Stimulated activated CD4-positive, alpha-beta T cell treated with anti-CD3 and anti-CD28 coated beads, Interleukin-2, amount 100 ng/mL, for 24 hours (primary cell): ENCODE measurements at regions not wholly inside any gene's neighbourhood (a gene's known extent, or its start where the extent isn't known, plus 50 kb on each side); places are given as distances from the start of the nearest gene placed in this dataset.
"Not testable (repeated sequence)": the region's sequence is repeated elsewhere in the genome, so short reads cannot be mapped to it uniquely, and the experiment has no call there.

Source experiments
- DNase-seq, 2 donors: peaks; one replicate each; pipeline ENCODE4 v3.0.0-alpha.2; 2020

DNA sequence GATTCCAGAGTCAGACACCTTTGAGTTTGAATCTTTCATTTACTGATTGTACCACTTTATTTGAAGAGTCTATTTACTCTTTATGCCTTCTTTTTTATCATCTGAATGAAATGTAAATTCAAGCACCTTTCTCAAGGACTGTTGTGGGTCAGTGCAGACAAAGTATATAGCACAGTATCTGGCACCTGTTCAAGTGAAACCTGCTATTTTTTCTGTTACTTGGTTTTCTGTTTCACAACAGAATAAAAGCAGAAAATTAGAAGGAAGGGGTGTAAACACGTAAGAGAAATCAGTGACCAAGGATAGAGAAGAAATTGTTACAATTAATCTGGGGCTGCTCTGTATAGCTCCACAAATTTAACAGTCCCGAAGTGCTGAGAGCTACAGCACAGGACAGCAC is 357.4 kb downstream of the RSL24D1 start:
- no peak for DNase-seq

DNA sequence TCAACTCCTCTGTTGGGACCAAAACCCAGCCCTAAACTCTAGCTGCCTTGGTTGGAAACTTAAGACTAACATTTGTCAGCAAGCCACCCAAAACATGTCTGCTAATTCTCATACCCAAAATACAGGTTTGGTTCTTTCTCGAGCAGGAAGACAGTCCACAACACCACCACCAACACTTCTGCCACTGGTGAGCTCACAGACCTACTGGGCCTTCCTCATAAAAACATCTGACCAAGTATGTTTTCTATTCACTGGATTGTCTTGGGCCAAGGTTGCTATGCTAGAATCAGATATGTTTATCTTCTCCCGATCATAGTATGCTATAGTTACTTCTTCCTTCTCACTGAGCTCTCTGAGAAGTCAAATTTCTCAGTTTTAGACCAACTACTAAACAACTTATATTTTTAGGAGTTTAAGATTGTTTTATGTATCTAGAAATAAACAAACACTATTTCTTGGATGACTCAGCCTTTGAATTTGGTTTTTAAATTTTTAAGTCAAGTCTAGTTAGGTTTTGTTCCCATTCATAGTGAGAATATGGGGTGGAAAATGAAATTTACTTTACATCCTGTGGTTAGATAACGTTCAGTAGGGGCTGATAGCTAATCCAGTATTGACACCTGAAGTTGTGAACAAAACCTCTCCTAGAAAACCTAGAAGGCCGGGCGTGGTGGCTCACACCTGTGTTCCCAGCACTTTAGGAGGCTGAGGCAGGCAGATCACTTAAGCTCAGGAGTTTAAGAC is 360.5 kb downstream of the RSL24D1 start:
- DNase-seq: no peak

DNA sequence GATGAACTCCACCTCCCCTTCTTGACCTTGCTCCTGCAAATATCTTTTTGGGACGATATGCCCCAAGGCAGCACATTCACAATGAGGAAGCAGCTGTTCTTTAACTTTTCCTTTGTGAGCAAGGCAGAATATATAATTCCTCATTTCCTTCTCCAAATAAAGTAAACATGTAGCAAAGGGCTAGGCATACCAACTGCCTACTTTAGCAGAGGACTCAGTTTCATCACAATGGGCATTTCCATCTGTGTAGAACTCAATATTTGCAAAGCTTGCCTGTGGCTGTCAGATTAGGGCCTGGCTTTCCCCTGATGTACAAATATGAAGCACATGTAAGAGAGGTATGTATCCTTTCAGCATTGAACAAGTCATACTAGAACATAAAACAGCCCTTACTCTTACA is 366.9 kb downstream of the RSL24D1 start:
- no peak for DNase-seq

DNA sequence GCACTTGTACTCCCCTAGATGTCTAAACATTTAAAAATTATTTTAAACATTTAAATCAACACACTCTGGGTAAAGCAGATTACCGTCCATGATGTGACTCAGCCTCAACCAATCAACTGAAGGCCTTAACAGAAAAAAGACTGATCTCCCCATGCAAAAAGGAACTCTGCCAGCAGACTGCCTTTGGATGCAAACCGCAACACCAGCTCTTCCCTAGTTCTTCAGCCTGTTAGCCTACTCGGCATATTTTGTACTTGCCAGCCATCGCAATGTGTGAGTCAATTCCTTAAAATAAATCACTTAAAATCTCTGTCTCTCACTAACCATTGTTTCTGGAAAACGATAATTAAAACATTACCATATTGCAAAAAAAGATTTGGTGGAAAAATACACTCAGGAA is 375.9 kb downstream of the RSL24D1 start:
- DNase-seq: no peak

DNA sequence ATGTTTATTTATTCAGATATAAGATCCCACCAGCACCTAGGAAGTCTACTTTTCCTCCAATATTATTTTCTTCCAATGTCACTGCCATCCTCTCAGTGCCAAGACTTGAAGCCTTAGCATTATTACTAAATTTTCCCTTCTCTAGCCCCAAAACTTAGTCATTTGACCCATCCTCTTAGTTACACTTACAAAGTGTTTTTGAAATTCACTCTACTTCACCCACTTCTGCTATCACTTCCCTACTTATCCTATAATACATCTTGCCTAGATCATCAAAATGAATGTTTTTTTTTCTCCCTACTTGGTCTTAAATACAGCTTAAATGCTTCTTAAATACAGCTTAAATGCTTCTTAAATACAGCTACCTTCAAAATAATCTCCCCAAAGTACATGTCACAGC is 376.6 kb downstream of the RSL24D1 start:
- no peak for DNase-seq

DNA sequence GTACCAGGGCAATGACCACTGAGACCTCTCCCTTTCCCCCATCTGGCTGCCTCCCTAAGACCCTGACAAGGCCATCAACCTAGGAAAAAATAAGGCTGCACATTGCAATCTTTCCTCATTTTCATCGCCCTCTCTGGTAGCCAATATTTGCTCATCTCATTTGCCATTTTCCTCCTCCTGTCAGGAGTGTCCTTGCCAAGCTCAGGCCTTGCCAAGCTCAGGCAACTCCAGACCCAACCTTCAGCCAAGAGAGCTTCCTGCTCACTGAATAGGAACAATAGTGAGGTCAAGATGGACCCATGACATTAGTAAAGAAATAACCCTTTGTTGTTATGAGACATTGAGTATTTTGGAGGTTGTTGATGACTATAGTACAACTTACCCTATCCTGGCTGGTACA is 380.3 kb downstream of the RSL24D1 start:
- no peak for DNase-seq

DNA sequence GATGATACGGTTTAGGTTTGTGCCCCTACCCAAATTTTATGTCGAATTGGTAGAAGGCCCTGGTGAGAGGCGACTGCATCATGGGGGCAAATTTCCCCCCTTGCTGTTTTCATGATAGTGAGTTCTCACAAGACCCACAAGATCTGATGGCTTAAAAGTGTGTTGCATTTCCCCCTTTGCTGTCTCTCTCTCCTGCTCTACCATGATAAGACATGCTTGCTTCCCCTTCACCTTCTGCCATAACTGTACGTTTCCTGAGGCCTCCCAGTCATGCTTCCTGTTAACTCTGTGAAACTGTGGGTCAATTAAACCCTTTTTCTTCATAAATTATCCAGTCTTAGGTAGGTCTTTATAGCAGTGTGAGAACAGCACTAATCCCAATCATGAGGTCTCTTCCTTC is 381.2 kb downstream of the RSL24D1 start:
- no peak for DNase-seq

DNA sequence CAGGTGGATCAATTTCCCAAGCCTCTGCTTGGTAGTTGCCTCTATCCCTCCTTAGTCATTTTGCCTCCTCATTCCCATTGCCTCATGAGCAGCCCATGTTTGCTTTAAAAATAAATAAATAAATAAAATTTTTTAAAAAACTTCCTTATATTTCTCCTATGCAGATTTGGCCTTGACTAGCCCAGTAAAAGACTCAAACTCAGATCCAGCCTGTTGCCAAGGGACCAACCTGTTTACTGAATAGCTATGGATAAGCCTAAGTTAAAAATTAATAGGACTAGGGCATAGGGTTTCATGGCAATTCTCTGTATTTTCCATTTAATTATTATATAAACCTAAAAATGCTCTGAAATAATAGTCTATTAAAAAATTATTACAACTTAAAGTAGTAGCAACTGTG is 384.4 kb downstream of the RSL24D1 start:
- DNase-seq: no peak

DNA sequence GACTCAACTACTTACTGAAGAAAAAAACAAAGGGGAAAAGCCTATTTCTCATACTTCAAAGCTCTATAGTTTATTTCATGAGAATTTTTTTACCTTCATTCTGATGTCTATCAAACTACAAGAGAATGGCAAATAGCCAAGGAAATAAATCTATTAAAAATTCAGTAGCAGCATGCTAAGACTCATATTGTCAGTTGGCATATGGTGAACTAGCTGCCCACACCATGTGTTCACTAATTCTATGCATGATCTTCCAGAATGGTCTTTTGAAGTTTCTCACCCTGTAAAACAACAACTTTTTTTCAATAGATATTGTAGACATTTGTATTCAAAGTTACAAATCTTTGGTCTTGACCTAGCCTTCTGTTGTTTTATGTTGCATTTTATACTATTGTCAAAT is 386.2 kb downstream of the RSL24D1 start:
- DNase-seq: no peak

DNA sequence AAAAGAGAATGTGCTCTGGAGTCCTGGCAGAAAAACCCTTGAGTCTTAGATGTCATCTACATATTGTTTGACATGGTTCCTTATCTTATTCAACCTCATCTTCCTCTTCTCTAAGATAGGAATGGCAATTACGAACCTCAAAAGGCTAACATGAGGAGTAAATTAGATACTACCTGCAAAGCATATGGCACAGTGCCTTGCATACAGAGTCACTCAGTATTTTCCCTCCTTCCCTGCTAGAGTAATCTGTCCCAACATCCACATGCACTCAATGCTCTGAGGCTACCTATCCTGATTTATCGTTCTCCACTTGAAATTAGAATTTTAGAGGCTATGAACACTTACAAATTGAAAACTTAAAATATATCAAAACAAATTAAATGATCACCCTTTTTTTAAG is 386.7 kb downstream of the RSL24D1 start:
- DNase-seq: no peak

DNA sequence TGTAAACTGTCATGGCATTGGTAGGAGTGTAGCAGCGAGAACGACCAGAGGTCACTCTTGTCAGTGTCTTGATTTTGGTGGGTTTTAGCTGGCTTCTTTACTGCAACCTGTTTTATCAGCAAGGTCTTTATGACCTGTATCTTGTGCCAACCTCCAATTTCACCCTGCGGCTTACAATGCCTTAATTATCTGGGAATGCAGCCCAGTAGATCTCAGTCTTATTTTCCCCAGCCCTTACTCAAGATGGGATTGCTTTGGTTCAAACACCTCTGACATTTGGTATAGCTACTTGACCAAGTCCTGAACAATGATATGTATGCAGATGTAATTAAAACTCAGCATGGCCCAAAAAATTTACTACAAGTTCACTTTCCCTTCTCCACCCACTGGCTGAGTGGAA is 388.4 kb downstream of the RSL24D1 start:
- no peak for DNase-seq

DNA sequence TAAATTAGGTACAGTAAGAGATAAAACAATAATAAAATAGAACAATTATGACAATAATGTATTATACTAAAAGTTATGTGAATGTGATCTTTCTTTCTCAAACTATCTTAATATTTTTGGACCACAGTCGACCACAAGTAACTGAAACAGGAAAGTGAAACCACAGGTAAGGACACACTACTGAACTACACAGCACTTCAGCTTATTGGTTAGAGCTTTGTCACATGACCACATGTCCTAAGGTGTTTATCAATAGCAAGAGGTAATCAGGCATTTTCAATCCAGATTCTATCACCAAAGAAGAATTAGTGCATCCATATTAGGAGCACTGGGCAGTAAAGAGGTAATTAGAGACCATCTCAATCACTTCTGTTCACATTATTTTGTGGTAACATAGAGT is 392.8 kb downstream of the RSL24D1 start:
- DNase-seq: no peak

DNA sequence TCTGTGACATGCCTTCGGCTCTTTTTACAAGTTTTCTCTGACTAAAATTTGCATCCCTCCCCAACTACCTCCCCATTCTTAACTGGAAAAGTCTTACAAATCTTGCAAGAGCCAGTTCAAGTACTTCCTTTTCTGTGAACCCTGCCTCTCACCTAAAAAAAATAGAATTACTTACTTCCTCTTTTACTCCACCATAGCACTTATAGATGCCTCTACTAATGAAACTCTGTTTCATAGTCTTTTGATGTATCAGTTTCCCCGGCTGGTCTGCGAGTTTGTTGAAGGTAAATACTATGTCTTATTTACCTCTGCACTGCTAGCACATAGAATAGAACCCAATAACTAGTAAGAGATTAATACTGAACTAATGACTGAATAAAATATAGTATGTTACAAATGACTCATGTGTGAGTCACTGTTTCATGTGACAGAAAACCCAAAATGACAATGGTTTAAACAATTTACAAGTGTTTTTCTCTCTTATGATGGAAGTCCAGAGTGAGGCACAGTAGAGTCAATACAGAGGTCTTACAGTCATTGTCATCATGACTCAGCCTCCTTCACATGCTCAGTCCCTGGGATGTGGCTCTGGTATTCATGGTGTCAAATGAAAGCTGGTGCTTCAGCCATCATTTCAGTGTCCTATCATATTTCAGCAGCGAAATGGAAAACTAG is 393.5 kb downstream of the RSL24D1 start:
- DNase-seq: no peak

DNA sequence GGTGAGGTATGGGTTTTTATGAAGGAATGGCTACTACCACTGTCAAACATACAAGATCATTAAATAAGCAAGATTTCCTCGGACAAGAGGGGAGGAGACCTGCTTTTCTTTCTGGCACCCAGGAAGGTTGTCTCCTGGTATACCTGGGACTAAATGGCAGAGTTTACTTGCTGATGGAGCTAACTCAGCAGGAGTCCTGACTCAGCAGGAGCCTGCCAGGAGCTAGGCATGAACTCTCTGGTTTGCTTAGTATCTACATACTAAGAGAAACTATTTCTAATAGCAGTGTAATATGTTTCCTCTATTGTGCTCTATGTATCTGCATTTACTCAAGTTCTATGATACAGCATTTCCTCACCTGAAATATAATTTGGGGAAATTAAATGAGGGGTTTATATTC is 404.2 kb downstream of the RSL24D1 start:
- DNase-seq: no peak

DNA sequence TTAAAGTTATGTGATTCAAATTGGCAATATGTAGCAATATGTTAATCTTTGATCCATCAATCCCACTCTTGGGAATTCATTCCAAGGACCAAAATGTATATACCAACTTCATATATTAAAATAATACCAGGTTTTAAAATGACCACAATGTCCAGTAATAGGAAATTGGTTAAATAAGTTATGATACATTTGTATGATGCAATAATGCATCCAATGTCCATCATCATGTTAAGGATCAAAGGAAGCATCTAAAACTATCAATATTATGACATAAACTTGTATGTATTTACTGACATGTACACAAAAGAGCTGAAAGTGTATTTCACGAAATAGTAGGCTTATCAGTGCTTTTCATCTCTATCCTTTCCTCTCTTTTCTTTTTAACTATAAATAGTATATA is 406.0 kb downstream of the RSL24D1 start:
- DNase-seq: no peak

DNA sequence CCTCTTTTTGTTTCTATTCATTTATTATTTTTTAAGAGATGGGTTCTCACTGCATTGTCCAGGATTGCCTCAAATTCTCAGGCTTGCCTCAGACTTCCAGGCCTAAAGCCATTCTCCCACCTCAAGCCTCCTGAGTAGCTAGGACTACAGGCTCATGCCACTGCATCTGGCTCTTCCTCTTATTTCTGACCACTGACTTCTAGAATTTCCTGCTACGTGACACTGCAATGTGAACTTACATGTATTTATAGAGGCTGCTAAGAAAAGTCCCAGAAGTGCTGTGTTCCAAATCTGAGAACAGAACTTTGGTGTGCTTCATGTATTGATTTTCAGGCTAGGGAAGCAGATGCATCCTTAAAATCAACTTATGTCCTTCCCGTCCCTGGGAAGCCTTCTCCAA is 407.4 kb downstream of the RSL24D1 start:
- no peak for DNase-seq

DNA sequence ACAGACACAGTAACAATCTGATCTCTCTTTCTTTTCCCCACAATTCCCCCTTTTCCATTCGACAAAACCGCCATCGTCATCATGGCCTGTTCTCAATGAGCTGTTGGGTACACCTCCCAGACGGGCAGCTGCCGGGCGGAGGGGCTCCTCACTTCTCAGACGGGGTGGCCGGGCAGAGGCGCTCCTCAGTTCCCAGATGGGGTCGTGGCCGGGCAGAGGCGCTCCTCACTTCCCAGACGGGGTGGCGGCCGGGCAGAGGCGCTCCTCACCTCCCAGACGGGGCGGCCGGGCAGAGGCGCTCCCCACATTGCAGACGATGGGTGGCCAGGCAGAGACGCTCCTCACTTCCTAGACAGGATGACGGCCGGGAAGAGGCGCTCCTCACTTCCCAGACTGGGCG is 415.5 kb downstream of the RSL24D1 start:
- DNase-seq: not testable (repeated sequence)

DNA sequence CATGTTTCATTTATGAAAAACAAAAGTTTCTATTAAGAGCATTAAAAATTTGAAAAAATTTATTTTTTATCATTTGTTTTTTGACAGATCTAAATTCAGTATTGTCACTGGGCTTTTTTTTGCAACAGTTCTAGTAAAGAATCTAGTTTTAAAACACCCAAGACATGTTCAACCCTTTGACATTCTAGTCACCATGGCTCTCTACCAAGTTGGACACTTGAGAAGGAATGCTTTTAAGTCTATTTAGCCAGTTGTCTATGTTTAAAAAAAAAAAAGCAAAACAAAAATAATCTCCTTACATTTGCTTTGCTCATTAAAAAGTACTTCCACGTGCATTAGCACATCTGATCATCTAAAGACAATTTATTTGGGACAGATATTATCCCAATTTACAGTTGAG is 417.5 kb downstream of the RSL24D1 start:
- DNase-seq: no peak

DNA sequence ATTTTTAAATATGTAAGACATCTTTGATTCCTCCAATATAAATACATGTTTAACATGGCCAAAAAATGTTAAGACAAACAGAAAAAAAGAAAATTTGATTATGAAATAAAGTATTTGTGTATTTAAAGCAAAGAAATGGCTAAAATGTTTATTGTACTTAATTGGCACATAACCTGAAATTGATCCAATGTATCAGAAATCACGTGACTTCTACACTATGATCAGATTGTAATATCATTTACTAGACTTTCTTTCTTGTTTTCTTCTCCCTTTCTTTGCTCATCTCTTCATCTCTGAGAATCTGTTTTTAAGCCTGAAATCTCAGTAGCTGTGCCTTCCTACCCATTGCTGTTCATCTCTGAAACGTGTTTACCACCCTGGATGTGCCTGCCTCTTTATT is 420.3 kb downstream of the RSL24D1 start:
- no peak for DNase-seq

DNA sequence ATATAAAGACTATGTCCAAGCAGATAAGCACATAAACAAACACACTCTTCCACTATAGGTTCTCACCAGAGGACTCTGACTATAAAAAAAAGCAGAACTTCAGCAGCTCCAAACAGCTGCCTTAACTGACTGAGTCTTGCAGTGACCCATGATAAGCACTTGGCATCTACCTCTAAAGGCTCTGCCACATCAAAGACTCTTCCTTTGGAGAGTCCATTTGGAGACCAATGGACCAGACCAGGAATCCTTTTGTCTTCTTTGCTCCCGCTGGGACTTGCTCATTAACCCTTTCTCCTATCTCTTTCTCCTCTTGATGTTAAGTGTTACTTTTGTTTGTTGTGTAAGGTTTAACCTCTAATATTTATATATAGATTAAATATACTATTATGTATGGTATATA is 424.1 kb downstream of the RSL24D1 start:
- no peak for DNase-seq

DNA sequence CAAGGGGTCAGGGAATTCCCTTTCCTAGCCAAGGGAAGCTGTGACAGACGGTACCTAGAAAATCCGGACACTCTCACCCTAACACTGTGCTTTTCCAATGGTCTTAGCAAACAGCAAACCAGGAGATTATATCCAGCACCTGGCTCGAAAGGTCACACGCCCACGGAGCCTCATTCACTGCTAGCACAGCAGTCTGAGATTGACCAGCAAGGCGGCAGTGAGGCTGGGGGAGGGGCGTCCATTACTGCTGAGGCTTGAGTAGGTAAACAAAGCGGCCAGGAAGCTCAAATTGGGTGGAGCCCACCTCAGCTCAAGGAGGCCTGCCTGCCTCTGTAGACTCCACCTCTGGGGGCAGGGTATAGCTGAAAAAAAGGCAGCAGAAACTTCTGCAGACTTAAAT is 447.3 kb downstream of the RSL24D1 start:
- DNase-seq: not testable (repeated sequence)

DNA sequence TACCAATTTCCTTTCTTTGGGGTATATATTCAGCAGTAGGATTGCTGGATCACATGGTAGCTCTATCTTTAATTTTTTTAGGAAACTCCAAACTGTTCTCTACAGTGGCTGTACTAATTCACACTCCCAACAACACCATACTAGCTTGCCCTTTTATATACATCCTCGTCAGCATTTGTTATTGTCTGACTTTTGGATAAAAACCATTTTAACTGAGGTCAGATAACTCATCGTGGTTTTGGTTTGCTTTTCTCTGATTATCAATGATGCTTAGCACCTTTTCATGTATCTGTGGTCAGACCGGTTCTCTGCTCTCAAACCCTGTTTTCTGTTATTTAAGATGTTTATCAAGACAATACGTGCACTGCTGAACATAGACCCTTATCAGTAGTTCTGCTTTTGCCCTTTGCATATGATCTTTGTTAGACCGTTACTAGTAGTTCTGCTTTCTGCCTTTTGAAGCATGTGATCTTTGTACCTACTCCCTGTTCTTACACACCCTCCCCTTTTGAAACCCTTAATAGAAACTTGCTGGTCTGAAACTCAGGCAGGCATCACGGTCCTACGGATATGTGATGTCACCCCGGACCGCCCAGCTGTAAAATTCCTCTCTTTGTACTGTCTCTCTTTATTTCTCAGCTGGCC is 474.3 kb downstream of the RSL24D1 start:
- no peak for DNase-seq

DNA sequence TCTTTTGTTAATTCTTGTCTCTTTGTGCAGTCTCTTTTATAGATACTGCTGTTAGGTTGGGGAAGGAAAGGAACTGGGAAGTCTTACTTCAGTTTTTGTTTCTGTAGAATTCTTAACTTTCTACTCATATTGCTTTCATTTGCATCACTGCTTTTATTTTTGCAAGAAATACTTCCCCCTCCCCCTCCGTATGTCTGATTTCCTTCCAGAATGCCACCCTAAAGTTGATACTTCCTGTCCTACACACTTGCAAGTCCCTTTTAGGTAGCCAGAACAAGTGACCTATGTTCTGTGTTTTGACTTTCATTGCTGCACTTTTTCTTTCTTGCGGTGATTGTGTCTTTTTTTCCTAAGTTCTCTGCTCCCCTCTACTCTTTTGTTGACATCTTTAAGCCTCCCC is 477.4 kb downstream of the RSL24D1 start:
- DNase-seq: no peak
